Panc1 (cell line): ENCODE measurements at regions not wholly inside any gene's neighbourhood (a gene's known extent, or its start where the extent isn't known, plus 50 kb on each side); places are given as distances from the start of the nearest gene placed in this dataset.

ENCODE experiments used
- CTCF ChIP-seq: fragments of 450-650 bp; IDR thresholded peaks from 2 replicates; pipeline ENCODE4 v1.5.1; 2017; ENCODE audit warnings: mild to moderate bottlenecking
- REST ChIP-seq, 2 experiments: IDR thresholded peaks; 2 replicates each; pipeline ENCODE4 v1.6.1; 2011 to 2012; ENCODE audit warnings: low read depth in 2 of 2, control low read depth in 1 of 2, low read length in 1 of 2, mild to moderate bottlenecking in 1 of 2, moderate library complexity in 1 of 2; ENCODE audit not compliant: insufficient read depth in 1 of 2
- TCF7L2 ChIP-seq: IDR thresholded peaks from 2 replicates; pipeline ENCODE4 v1.6.1; 2011; ENCODE audit warnings: mild to moderate bottlenecking, low read depth, low read length, inconsistent platforms

DNA sequence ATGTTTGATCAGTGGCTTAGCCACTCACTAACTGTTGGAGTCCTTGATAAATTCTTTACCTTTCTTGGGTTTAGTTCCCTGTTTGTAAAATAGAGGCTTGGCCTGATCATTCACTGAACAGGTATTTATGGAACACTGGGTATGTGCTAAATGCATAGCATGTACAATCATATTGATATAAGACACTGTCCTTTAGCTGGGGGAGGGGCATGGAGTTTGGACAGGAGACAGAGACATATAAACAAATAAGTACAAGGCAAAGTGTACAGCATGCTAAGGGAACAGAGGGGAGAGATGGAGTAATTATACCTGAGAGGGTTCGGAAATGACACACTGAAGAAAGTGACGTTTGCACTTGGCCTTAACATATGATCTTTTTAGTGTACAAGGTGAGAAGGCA lies 124.3 kb upstream of the CACNA1E start:
- no peak for TF ChIP-seq REST (IDR thresholded peaks at IDR 0.05; ENCODE audit: insufficient read depth in 1 of 2, low read depth in 2 of 2, low read length in 1 of 2)
- TF ChIP-seq CTCF: no peak
- no peak for TF ChIP-seq TCF7L2
